ENCODE measurements at regions not wholly inside any gene's neighbourhood (a gene's known extent, or its start where the extent isn't known, plus 50 kb on each side); places are given as distances from the start of the nearest gene placed in this dataset.

- no peak for TF ChIP-seq CTCF (IDR thresholded peaks at IDR 0.05)
- no peak for TF ChIP-seq POLR2A (IDR thresholded peaks at IDR 0.05)
- no peak for TF ChIP-seq POLR2AphosphoS5 (IDR thresholded peaks at IDR 0.05)
These were observed 1796.5 kb upstream of the MIR17HG start for GRCh38 chr13:89550938-89551337.
